GM21390 (cell line): ENCODE measurements at regions not wholly inside any gene's neighbourhood (a gene's known extent, or its start where the extent isn't known, plus 50 kb on each side); places are given as distances from the start of the nearest gene placed in this dataset.

Experiments used
- ATAC-seq: cut with Tn5 transposase; IDR thresholded peaks from one replicate; pipeline ENCODE4 v1.9.1; 2021; ENCODE audit not compliant: unreplicated experiment

GRCh38 chr2:173419506-173419905 lies 64.8 kb downstream of the CDCA7 start:
- no peak for ATAC-seq

- ATAC-seq, result no peak
Measured at GRCh38 chr2:173424886-173425285, 70.2 kb downstream of the CDCA7 start.

DNA sequence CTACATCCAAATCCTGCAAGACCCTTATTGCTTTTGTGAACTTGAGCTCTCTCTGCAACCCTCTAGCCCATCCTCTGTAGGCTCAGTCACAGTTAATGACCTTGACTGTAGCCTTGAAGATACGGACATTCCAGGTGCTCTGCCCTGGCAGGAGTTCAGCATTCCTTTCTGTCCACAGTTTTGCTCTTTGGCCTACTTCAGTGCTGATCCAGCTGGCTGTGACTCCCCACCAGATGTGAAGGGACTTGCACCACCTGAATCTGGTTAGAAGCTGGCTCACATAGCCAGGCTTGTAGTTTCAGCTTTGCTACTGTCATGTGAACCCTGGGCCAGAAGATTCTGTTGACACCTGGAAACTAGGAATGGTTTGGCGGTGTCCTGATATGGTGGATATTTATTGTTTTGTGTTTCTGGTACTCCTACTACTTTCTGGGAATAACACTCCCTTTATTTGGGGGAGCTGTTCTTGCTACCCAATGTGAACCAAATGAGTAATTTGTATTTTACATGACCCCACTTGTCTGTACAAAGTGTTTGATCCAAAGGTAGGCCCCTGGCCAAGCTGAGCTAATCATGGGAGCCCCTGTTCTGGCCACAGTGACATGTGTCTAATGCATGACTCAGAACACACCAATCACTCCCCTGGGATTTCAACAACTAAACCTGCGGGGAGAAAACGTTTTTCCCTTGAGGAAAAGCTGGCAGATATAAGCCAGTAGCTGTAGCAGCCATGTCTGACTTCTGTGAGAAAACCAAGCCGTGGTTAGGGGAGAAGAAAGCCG lies 73.4 kb downstream of the CDCA7 start:
- no peak for ATAC-seq

DNA sequence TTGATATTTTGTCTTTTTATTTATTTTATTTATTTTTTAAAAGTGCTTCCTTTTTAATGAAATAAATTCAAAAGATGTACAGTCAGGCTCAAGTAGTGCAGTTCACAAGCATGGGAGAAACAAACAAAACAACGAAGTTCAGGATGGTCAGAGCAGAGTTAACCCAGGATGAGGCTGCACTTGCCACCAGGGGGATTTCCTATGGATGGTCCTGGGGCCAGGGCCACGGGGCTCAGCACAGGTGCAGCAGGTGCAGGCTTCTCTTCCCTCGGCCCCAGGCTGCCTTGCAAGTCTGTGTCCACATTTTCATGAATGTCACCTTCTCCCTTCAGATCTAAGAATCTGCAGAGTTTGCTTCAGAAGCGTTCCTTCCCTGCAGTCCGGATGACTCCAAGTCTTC lies 76.5 kb downstream of the CDCA7 start:
- ATAC-seq, result no peak

- ATAC-seq, result no peak
Measured at GRCh38 chr2:173432049-173432754, 77.5 kb downstream of the CDCA7 start.

- no peak for ATAC-seq
Measured at GRCh38 chr2:173434762-173435569, 80.3 kb downstream of the CDCA7 start.

- no peak for ATAC-seq
Measured at GRCh38 chr2:173435574-173435973, 80.9 kb downstream of the CDCA7 start.

GRCh38 chr2:173436088-173436487 lies 81.4 kb downstream of the CDCA7 start:
- no peak for ATAC-seq

DNA sequence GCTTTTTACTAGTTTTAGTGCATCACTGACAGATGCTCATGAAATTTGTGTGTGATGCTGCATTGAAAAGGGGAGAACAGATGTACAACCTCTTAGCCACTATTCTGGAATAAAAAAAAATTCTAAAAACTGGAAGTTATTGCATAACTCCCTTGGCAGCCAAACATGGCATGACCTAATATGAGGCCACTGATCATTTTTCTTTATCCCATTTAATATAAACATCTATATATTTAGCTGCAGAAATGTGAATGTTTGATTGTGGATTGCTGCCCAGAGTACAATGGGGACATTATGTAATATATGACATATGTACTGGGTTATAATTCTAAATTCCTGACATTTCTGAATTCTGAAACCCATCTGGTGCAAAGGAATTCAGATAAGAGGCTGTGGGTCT lies 86.5 kb downstream of the CDCA7 start:
- ATAC-seq, result no peak

DNA sequence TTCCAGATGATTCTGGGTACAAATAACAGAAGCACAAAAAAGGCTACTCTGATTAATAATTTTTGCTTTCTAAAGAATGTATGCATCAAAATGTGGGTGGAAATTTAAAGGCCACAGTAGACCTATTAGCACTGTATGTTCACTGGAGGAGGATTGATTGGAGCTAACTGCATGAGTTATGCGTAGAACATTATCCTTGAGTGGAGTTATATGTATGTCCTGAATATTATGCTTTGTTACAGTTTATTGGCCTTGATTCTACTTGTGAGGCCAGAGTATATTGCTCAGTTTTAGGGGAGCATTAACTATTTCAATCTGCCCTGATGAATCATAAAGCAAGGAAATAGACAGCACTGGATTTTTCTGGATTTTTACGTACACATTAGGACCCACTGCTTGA lies 87.9 kb downstream of the CDCA7 start:
- ATAC-seq, result no peak

GRCh38 chr2:173446722-173447121 lies 92.0 kb downstream of the CDCA7 start:
- ATAC-seq, result no peak

GRCh38 chr2:173448938-173449471 lies 94.3 kb downstream of the CDCA7 start:
- ATAC-seq, result peak; percentile 77

DNA sequence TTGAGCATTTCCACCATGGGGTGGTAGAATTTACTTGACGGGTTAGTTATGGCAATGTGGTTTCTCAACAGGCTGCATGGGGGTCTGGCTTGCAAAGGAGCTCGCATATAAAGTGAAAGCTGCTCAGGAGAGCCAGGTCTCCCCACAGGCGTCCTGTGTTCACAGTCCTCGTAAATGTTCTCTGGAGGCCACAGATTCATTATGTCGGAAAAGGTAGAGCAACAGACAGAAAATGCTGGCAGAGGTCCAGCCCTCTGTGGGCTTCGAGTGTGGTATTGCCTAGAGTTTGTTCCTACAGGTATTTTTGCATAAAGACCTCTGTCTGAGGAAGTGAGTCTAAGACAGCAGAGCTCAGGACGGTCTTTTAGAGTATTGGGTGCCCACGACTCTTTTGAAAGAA lies 96.4 kb downstream of the CDCA7 start:
- no peak for ATAC-seq

DNA sequence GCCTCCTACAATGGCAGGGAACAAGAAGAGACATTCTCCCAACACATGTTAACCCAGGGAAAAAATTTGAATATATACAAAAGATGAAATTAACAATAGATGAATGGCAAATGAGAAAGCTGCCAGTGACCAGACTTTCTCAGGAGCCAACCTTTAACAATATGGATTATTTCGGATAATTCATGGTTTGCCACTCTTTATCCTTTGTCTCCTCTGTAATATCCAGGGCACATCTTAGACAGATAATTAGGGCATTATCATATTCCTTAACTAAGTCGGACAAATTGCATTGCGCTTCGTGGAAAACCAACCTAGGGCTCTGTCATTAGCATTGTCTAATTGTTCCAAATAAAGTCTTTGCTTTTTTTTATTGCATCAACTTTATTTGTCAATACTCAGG lies 97.3 kb downstream of the CDCA7 start:
- no peak for ATAC-seq

- ATAC-seq, result no peak
Measured at GRCh38 chr2:173452416-173452815, 97.7 kb downstream of the CDCA7 start.

DNA sequence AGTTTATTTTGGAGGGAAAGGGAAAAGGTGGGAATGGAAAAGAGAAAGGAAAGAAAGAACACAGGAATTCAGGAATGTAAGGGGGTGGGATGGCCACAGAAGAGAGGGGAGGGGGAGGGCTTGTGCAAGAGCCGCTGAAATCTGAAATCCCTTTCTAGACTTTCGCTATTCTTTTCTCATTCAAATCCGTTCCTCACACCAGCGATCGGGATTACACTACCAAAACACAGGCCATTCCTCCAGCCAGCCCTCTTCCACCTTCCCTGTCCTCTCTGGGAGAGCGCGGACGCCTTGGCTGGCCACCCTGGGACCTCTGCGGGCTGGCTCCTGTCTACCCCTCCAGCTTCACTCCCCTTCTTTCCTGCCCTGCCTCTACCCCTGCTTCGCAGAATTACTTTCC lies 102.3 kb downstream of the CDCA7 start:
- no peak for ATAC-seq

- no peak for ATAC-seq
Measured at GRCh38 chr2:173457366-173457765, 102.7 kb downstream of the CDCA7 start.

- no peak for ATAC-seq
Measured at GRCh38 chr2:173458991-173459780, 104.5 kb downstream of the CDCA7 start.

GRCh38 chr2:173462892-173463840 lies 108.5 kb downstream of the CDCA7 start:
- no peak for ATAC-seq

DNA sequence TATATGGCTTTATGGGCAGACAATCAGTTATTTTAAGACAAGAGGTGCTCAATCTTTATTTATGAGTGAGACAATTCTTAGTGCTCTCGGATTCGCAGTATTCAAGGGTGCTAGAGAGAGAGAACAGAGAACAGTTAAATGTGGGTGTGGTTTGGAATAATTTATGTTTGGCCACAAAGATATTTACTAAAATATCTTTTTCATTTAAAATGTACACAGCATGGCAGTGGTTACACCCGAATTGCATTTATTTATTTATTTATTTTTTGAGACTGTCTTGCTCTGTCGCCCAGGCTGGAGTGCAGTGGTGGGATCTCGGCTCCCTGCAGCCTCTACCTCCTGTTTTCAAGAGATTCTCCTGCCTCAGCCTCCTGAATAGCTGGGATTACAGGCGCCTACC lies 109.2 kb downstream of the CDCA7 start:
- ATAC-seq, result no peak
